Transverse colon (tissue), 3 donors: ENCODE measurements at regions not wholly inside any gene's neighbourhood (a gene's known extent, or its start where the extent isn't known, plus 50 kb on each side); places are given as distances from the start of the nearest gene placed in this dataset.

ENCODE experiments used
- CTCF ChIP-seq, 5 experiments: fragments of 200-600 bp in 3 of 5; fragments of 450-650 bp in 2 of 5; sonication (generic) in 3 of 5; IDR thresholded peaks; 1 replicate in 2 of 5; 2 replicates in 3 of 5; pipeline ENCODE4 v1.5.1; 2016 to 2017; ENCODE audit warnings: antibody characterized with exemption in 5 of 5, inconsistent platforms in 3 of 5, mild to moderate bottlenecking in 2 of 5, moderate library complexity in 1 of 5
- EP300 ChIP-seq: sonication (generic); formaldehyde crosslinking; IDR thresholded peaks from one replicate; pipeline ENCODE4 v1.6.1; 2017; ENCODE audit warnings: antibody characterized with exemption, low read depth

GRCh38 chr2:34174506-34174905, 575.4 kb upstream of the FAM98A start:
- TF ChIP-seq EP300 (no peak), CTCF (IDR thresholded peaks at IDR 0.05) (no peak)
